GM12878 (cell line): ENCODE measurements at regions not wholly inside any gene's neighbourhood (a gene's known extent, or its start where the extent isn't known, plus 50 kb on each side); places are given as distances from the start of the nearest gene placed in this dataset.

Experiments
- ATAC-seq: fragments of 200-7000 bp; cut with Tn5 transposase; 3 replicates; pipeline ENCODE4 v1.9.1; 2020; ENCODE audit warnings: mild to moderate bottlenecking, moderate library complexity
- BruUV-seq: library from RNA; stranded (reverse); fragments of 400-500 nt; replicated peaks from 2 replicates; lab custom pipeline; 2021; lab: Mats Ljungman, UMichigan
- CTCF ChIA-PET: fragments of 300-600 bp; sonication (Branson Sonifier 250); formaldehyde crosslinking; extraction: SDS; loops from one replicate; lab custom pipeline; 2021; ENCODE audit warnings: inconsistent platforms; lab: Yijun Ruan, JAX
- POLR2A ChIA-PET: fragments of 350-600 bp; formaldehyde crosslinking; extraction: SDS; loops from one replicate; lab custom pipeline; 2021; ENCODE audit warnings: inconsistent platforms; lab: Charles Lee
- RAD21 ChIA-PET: fragments of 300-600 bp; sonication (Branson Sonifier 250); formaldehyde crosslinking; loops from one replicate; lab custom pipeline; 2023; ENCODE audit warnings: antibody characterized with exemption; ENCODE audit not compliant: unreplicated experiment; lab: Charles Lee
- SMC1A ChIA-PET: fragments of 300-600 bp; sonication (Branson Sonifier 250); formaldehyde crosslinking; loops from one replicate; lab custom pipeline; 2023; ENCODE audit not compliant: unreplicated experiment, uncharacterized antibody; lab: Charles Lee
- DNase-seq: peaks from one replicate; pipeline ENCODE4 v3.0.0-alpha.2; 2011; ENCODE audit warnings: low read depth, low spot score
- FAIRE-seq: peaks from 3 replicates; lab custom pipeline; 2011; peaks lifted over from hg19 to GRCh38; lab: Jason Lieb, UNC
- H2AFZ ChIP-seq: 2 replicates; pipeline ENCODE4 v1.6.0; 2011; ENCODE audit warnings: low read depth, low read length, control low read depth; ENCODE audit not compliant: control insufficient read depth
- H3K27ac ChIP-seq: 2 replicates; pipeline ENCODE4 v1.5.1; 2011; ENCODE audit warnings: control low read depth; ENCODE audit not compliant: control insufficient read depth, insufficient read depth
- H3K27me3 ChIP-seq, 2 experiments: replicated peaks in 1 of 2; 2 replicates each; pipeline versions ENCODE4 v1.6.0 to v1.6.1; 2011; ENCODE audit warnings: low read length in 1 of 2; ENCODE audit not compliant: control insufficient read depth in 2 of 2, insufficient read depth in 2 of 2
- H3K36me3 ChIP-seq, 2 experiments: 2 replicates each; pipeline ENCODE4 v1.5.1; 2011; ENCODE audit warnings: low read length in 1 of 2; ENCODE audit not compliant: control insufficient read depth in 2 of 2, insufficient read depth in 2 of 2
- H3K4me1 ChIP-seq: 2 replicates; pipeline ENCODE4 v1.6.1; 2011; ENCODE audit warnings: mild to moderate bottlenecking, low read length, moderate library complexity, mixed read lengths; ENCODE audit not compliant: control insufficient read depth, insufficient read depth
- H3K4me2 ChIP-seq: 2 replicates; pipeline ENCODE4 v1.6.0; 2011; ENCODE audit warnings: control low read depth; ENCODE audit not compliant: control insufficient read depth, insufficient read depth
- H3K4me3 ChIP-seq: fragments of 200-600 bp; sonication (generic); 2 replicates; pipeline ENCODE4 v1.5.1; 2016
- H3K79me2 ChIP-seq: 2 replicates; pipeline ENCODE4 v1.6.0; 2011; ENCODE audit warnings: low read length; ENCODE audit not compliant: control insufficient read depth, insufficient read depth
- H3K9ac ChIP-seq: 2 replicates; pipeline ENCODE4 v1.8.0; 2011; ENCODE audit warnings: low read length, control low read depth, mixed read lengths; ENCODE audit not compliant: control insufficient read depth, insufficient read depth
- H3K9me3 ChIP-seq: replicated peaks from 3 replicates; pipeline ENCODE4 v1.5.1; 2011; ENCODE audit warnings: mild to moderate bottlenecking, low read length; ENCODE audit not compliant: control insufficient read depth, insufficient read depth
- H4K20me1 ChIP-seq: 2 replicates; pipeline ENCODE4 v1.6.0; 2011; ENCODE audit not compliant: control insufficient read depth, insufficient read depth
- CBX3 ChIP-seq: fragments of 200-600 bp; sonication (generic); IDR thresholded peaks from 2 replicates; pipeline ENCODE4 v1.6.1; 2016; ENCODE audit warnings: low read depth, borderline replicate concordance
- EGR1 ChIP-seq, 2 experiments: IDR thresholded peaks; 1 replicate in 1 of 2; 2 replicates in 1 of 2; pipeline ENCODE4 v1.6.1; 2011 to 2012; ENCODE audit warnings: low read depth in 2 of 2, low read length in 2 of 2, borderline replicate concordance in 1 of 2, mild to moderate bottlenecking in 1 of 2, moderate library complexity in 1 of 2
- HDAC2 ChIP-seq: fragments of 200-600 bp; sonication (generic); IDR thresholded peaks from 2 replicates; pipeline ENCODE4 v1.6.1; 2017
- IRF4 ChIP-seq: IDR thresholded peaks from 2 replicates; pipeline ENCODE4 v1.6.1; 2011; ENCODE audit warnings: low read depth, low read length
- JUND ChIP-seq: IDR thresholded peaks from 2 replicates; pipeline ENCODE4 v1.6.1; 2012; ENCODE audit warnings: low read depth, mild to moderate bottlenecking, low read length, improper control_type of control experiment, moderate library complexity
- MTA3 ChIP-seq: IDR thresholded peaks from 2 replicates; pipeline ENCODE4 v1.6.1; 2012; ENCODE audit warnings: low read length, inconsistent platforms, borderline replicate concordance
- MYB ChIP-seq: fragments of 150-350 bp; IDR thresholded peaks from 2 replicates; pipeline ENCODE4 v1.6.1; 2014; ENCODE audit warnings: mild to moderate bottlenecking, low read depth, low read length, borderline replicate concordance
- PAX8 ChIP-seq: fragments of 450-650 bp; IDR thresholded peaks from 2 replicates; pipeline ENCODE4 v1.6.1; 2017; ENCODE audit warnings: mild to moderate bottlenecking, moderate library complexity
- RAD51 ChIP-seq: fragments of 450-650 bp; IDR thresholded peaks from 2 replicates; pipeline ENCODE4 v1.6.1; 2016; ENCODE audit warnings: moderate library complexity, mild to moderate bottlenecking, inconsistent platforms
- RBBP5 ChIP-seq: fragments of 200-600 bp; sonication (generic); conservative IDR thresholded peaks from 2 replicates; pipeline ENCODE4 v1.6.1; 2016
- RELA ChIP-seq: fragments of 450-650 bp; IDR thresholded peaks from 2 replicates; pipeline ENCODE4 v1.8.0; 2014; ENCODE audit warnings: borderline replicate concordance; ENCODE audit not compliant: partially characterized antibody
- RELB ChIP-seq: fragments of 450-650 bp; IDR thresholded peaks from 2 replicates; pipeline ENCODE4 v1.6.1; 2017; ENCODE audit warnings: low read depth, mild to moderate bottlenecking, moderate library complexity
- RFX5 ChIP-seq: IDR thresholded peaks from 2 replicates; pipeline ENCODE4 v1.6.1; 2011; ENCODE audit warnings: low read depth, low read length, improper control_type of control experiment
- STAT1 ChIP-seq: fragments of 450-650 bp; conservative IDR thresholded peaks from 2 replicates; pipeline ENCODE4 v1.6.1; 2014; ENCODE audit warnings: antibody characterized with exemption, mild to moderate bottlenecking
- SUZ12 ChIP-seq: fragments of 200-600 bp; sonication (generic); IDR thresholded peaks from one replicate; pipeline ENCODE4 v1.6.1; 2018; ENCODE audit warnings: antibody characterized with exemption, mild to moderate bottlenecking; ENCODE audit not compliant: unreplicated experiment
- WGBS: methylation state at CpG from one replicate; pipeline ENCODE4 v1.1.6; 2016; ENCODE audit warnings: low lambda C conversion rate; ENCODE audit not compliant: insufficient replicate concordance, insufficient coverage; ENCODE audit errors: missing lambda C conversion rate; 5-methylcytosine and 5-hydroxymethylcytosine counted together
- in situ Hi-C: fragments of 300-500 bp; cut with MboI; formaldehyde crosslinking; loops from 9 replicates; pipeline ENCODE4 v1.14.3; 2018; ENCODE audit warnings: mixed read lengths
- intact Hi-C: fragments of 100-400 bp; cut with micrococcal nuclease; formaldehyde crosslinking; loops from one replicate; pipeline ENCODE4 v1.14.2; 2022; ENCODE audit not compliant: unreplicated experiment
- TF ChIP-seq, protein P1 (sequence below): fragments of 450-650 bp; IDR thresholded peaks from 2 replicates; pipeline ENCODE4 v1.6.1; 2016; ENCODE audit warnings: mild to moderate bottlenecking, moderate library complexity, borderline replicate concordance
- TF ChIP-seq, protein P2 (sequence below): fragments of 450-650 bp; IDR thresholded peaks from 2 replicates; pipeline ENCODE4 v1.6.1; 2017; ENCODE audit warnings: borderline replicate concordance
- TF ChIP-seq, protein P3 (sequence below): fragments of 450-650 bp; IDR thresholded peaks from 2 replicates; pipeline ENCODE4 v1.6.1; 2014; ENCODE audit warnings: mild to moderate bottlenecking

DNA sequence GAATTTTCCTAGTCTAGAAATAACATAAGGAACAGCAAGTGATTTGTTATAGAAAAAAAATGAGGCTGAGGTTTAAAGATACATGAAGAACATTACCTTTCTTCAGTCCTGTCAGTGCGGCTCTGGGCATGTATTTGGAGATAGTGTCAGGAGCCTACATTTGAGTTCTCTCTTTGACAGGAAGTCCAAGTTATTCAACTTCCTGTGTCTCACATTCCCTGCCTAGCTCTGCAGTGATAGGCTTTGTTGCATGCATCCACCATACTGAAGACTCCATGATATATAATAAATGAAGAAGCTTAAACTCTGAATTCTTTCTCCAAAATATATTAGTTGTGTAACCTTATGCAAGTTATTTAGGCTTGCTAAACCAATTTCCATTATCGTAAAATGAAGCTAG is 148.7 kb downstream of the RELL1 start:
- 63% methylated on average over 2 of the region's 2 CpGs for WGBS
- Histone ChIP-seq H3K9me3 (no peaks in the 10 kb centered on the region), H4K20me1 (no peaks in the 10 kb centered on the region), H3K36me3 (no peaks in the 10 kb centered on the region), H3K27me3 (no peaks in the 10 kb centered on the region; a peak in 1 of 4 replicates), H3K27ac (no peak overlapping the region), H2AFZ (no peak overlapping the region), H3K9ac (no peak overlapping the region), H3K4me1 (no peaks in the 10 kb centered on the region), H3K4me3 (no peak overlapping the region), H3K79me2 (no peaks in the 10 kb centered on the region), H3K4me2 (no peak overlapping the region)
- no peak for DNase-seq
- intact Hi-C loops (no loop called here), in situ Hi-C loops (no loop called here)
- ChIA-PET POLR2A (no interaction called here), RAD21 (no interaction called here), CTCF (no interaction called here), SMC1A (no interaction called here)
- no peak for ATAC-seq
- TF ChIP-seq MYB (no peak), RELB (no peak), EGR1 (IDR thresholded peaks at IDR 0.05; ENCODE audit: borderline replicate concordance in 1 of 2, low read depth in 2 of 2, low read length in 2 of 2) (no peak), MTA3 (no peak), CBX3 (no peak), SUZ12 (no peak), STAT1 (no peak), RFX5 (no peak), HDAC2 (no peak), PAX8 (no peak), RELA (no peak), RAD51 (no peak), IRF4 (no peak), RBBP5 (no peak), JUND (no peak)
- TF ChIP-seq, protein P1, sequence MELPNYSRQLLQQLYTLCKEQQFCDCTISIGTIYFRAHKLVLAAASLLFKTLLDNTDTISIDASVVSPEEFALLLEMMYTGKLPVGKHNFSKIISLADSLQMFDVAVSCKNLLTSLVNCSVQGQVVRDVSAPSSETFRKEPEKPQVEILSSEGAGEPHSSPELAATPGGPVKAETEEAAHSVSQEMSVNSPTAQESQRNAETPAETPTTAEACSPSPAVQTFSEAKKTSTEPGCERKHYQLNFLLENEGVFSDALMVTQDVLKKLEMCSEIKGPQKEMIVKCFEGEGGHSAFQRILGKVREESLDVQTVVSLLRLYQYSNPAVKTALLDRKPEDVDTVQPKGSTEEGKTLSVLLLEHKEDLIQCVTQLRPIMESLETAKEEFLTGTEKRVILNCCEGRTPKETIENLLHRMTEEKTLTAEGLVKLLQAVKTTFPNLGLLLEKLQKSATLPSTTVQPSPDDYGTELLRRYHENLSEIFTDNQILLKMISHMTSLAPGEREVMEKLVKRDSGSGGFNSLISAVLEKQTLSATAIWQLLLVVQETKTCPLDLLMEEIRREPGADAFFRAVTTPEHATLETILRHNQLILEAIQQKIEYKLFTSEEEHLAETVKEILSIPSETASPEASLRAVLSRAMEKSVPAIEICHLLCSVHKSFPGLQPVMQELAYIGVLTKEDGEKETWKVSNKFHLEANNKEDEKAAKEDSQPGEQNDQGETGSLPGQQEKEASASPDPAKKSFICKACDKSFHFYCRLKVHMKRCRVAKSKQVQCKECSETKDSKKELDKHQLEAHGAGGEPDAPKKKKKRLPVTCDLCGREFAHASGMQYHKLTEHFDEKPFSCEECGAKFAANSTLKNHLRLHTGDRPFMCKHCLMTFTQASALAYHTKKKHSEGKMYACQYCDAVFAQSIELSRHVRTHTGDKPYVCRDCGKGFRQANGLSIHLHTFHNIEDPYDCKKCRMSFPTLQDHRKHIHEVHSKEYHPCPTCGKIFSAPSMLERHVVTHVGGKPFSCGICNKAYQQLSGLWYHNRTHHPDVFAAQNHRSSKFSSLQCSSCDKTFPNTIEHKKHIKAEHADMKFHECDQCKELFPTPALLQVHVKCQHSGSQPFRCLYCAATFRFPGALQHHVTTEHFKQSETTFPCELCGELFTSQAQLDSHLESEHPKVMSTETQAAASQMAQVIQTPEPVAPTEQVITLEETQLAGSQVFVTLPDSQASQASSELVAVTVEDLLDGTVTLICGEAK = no peak
- TF ChIP-seq, protein P2, sequence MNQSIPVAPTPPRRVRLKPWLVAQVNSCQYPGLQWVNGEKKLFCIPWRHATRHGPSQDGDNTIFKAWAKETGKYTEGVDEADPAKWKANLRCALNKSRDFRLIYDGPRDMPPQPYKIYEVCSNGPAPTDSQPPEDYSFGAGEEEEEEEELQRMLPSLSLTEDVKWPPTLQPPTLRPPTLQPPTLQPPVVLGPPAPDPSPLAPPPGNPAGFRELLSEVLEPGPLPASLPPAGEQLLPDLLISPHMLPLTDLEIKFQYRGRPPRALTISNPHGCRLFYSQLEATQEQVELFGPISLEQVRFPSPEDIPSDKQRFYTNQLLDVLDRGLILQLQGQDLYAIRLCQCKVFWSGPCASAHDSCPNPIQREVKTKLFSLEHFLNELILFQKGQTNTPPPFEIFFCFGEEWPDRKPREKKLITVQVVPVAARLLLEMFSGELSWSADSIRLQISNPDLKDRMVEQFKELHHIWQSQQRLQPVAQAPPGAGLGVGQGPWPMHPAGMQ = no peak
- TF ChIP-seq, protein P3, sequence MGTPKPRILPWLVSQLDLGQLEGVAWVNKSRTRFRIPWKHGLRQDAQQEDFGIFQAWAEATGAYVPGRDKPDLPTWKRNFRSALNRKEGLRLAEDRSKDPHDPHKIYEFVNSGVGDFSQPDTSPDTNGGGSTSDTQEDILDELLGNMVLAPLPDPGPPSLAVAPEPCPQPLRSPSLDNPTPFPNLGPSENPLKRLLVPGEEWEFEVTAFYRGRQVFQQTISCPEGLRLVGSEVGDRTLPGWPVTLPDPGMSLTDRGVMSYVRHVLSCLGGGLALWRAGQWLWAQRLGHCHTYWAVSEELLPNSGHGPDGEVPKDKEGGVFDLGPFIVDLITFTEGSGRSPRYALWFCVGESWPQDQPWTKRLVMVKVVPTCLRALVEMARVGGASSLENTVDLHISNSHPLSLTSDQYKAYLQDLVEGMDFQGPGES = no peak
- no peak for FAIRE-seq
- BruUV-seq = no TSS peak
